Esophagus squamous epithelium (tissue), 5 donors: ENCODE measurements at regions not wholly inside any gene's neighbourhood (a gene's known extent, or its start where the extent isn't known, plus 50 kb on each side); places are given as distances from the start of the nearest gene placed in this dataset.

Experiments used
- DNase-seq: peaks from one replicate; lab custom pipeline; 2025; lab: John Stamatoyannopoulos, UW
- H3K27ac ChIP-seq, 4 donors: fragments of 200-600 bp; sonication (generic); one replicate each; pipeline ENCODE4 v1.5.1; 2016 to 2019; ENCODE audit warnings: mild to moderate bottlenecking in 1 of 4
- H3K27me3 ChIP-seq, 4 donors: fragments of 200-600 bp; sonication (generic); 1 replicate in 3 of 4; 2 replicates in 1 of 4; pipeline versions ENCODE4 v1.5.1 to v1.6.0; 2017 to 2021; ENCODE audit warnings: antibody characterized with exemption in 1 of 4
- H3K36me3 ChIP-seq, 3 donors: fragments of 200-600 bp; sonication (generic); one replicate each; pipeline ENCODE4 v1.5.1; 2016 to 2019
- H3K4me1 ChIP-seq, 3 donors: fragments of 200-600 bp; sonication (generic); one replicate each; pipeline ENCODE4 v1.5.1; 2017 to 2019
- H3K4me3 ChIP-seq, 4 donors: fragments of 200-600 bp; sonication (generic); 1 replicate in 3 of 4; 2 replicates in 1 of 4; pipeline ENCODE4 v1.5.1; 2016 to 2019; ENCODE audit warnings: mild to moderate bottlenecking in 2 of 4, moderate library complexity in 1 of 4
- H3K9me3 ChIP-seq, 3 donors: fragments of 200-600 bp; sonication (generic); one replicate each; pipeline ENCODE4 v1.5.1; 2016 to 2019
- POLR2A ChIP-seq, 4 donors: fragments of 450-650 bp; IDR thresholded peaks; one replicate each; pipeline ENCODE4 v1.6.1; 2017; ENCODE audit warnings: antibody characterized with exemption in 4 of 4, mild to moderate bottlenecking in 4 of 4, moderate library complexity in 3 of 4
- WGBS, 2 donors: methylation state at CpG; one replicate each; pipeline ENCODE4 v1.1.5; 2018; 5-methylcytosine and 5-hydroxymethylcytosine counted together
- intact Hi-C: fragments of 100-400 bp; cut with DNase I; formaldehyde crosslinking; loops from one replicate; pipeline ENCODE4 v1.15.0; 2022
- TF ChIP-seq, protein P1 (sequence below), 6 experiments: fragments of 450-650 bp in 4 of 6; fragments of 200-600 bp in 2 of 6; sonication (generic) in 2 of 6; IDR thresholded peaks; one replicate each; pipeline ENCODE4 v1.5.1; 2016 to 2019; ENCODE audit warnings: antibody characterized with exemption in 6 of 6, mild to moderate bottlenecking in 4 of 6, moderate library complexity in 4 of 6
- donor health status: DM: yes; HTN: yes; CAD: no.

DNA sequence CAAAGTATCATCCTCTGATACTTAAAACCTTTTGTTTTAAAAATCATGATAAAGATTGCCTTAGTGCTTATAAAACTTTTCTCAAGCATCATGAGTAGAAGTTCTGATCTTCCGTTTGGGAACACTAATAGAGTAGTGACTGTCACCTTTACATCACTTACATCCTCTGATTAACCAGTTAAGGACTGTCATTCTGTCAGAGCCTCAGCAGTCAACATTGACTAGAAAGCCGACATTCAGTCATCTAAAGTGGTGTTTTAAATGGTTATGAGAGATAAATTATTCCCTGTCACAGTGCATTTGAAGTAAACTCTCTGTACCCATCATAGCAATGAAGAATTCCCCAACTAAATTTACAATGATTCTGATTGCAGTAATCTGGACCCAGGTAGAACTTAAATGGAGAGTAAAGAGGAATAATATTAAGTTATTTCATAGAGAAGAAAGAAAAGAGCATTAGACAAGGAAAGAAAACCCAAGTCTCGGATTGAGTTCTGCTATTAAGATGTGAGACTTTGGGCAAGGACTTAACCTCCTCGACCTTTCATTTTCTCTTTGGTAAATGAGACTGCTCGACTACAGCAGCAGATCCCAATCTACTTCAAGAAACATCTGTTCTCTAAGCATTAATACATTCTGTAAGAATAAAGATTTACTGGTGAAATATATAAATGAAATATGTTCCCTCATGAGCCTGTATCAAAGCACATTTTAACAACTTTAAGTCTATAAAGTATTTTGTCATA is 563.9 kb upstream of the LMO3 start:
- DNase-seq = no peak
- H3K27me3 ChIP-seq = no peaks in the 10 kb centered on the region
- no peaks in the 10 kb centered on the region for H3K9me3 ChIP-seq
- H3K27ac ChIP-seq = no peak overlapping the region
- no peaks in the 10 kb centered on the region for H3K36me3 ChIP-seq
- 38 to 48% methylated on average over 5 of the region's 5 CpGs for WGBS, 2 donors
- TF ChIP-seq POLR2A (IDR thresholded peaks at IDR 0.05) = no peak
- TF ChIP-seq, protein P1, sequence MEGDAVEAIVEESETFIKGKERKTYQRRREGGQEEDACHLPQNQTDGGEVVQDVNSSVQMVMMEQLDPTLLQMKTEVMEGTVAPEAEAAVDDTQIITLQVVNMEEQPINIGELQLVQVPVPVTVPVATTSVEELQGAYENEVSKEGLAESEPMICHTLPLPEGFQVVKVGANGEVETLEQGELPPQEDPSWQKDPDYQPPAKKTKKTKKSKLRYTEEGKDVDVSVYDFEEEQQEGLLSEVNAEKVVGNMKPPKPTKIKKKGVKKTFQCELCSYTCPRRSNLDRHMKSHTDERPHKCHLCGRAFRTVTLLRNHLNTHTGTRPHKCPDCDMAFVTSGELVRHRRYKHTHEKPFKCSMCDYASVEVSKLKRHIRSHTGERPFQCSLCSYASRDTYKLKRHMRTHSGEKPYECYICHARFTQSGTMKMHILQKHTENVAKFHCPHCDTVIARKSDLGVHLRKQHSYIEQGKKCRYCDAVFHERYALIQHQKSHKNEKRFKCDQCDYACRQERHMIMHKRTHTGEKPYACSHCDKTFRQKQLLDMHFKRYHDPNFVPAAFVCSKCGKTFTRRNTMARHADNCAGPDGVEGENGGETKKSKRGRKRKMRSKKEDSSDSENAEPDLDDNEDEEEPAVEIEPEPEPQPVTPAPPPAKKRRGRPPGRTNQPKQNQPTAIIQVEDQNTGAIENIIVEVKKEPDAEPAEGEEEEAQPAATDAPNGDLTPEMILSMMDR (IDR thresholded peaks at IDR 0.05) = no peak
- H3K4me3 ChIP-seq = no peak overlapping the region
- H3K4me1 ChIP-seq = no peaks in the 10 kb centered on the region
- intact Hi-C loops = no loop called here

DNA sequence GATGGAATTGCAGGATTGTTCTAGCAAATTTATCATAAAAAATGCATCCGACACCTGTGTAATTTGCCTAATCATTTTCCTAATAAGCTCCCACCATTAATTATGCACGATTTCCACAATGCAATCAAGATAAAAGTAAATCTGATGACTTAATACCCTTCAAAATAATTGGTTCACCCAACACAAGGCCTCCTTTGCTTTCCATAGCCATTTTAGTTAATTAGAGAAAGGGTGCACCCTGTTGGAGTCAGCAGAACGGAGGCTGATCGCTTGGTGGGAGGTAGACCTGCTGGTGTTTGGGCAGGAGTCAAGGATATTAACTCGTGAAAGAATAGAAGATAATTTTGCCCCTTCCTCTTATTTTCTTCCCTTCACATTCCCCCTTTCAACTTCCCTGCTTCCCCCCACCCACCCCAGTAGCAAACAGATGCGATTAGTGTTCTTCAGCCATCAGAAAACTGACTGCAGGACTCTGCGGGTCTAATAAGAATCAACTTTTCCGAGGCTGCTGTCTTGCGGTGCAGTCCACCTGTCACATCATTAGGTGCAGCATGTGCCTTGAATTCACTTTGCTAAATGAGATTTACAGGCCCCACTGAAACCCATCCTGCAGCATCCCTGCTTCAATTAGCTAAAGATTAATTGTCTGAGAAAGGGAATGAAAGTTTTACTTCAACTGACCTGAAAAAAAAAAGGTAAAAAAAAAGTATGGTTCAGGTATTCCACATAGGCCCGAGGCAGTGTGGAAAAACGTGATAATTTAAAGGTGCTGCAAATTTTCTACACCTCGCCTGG is 553.7 kb upstream of the LMO3 start:
- intact Hi-C loops = no loop called here
- DNase-seq = no peak
- H3K4me3 ChIP-seq = no peak overlapping the region
- WGBS, 2 donors = 63 to 66% methylated on average over 11 to 12 of the region's 12 CpGs
- no peaks in the 10 kb centered on the region for H3K9me3 ChIP-seq
- no peak overlapping the region for H3K27ac ChIP-seq
- no peaks in the 10 kb centered on the region for H3K4me1 ChIP-seq
- TF ChIP-seq POLR2A (IDR thresholded peaks at IDR 0.05) = no peak
- TF ChIP-seq, protein P1 (IDR thresholded peaks at IDR 0.05) = no peak
- no peaks in the 10 kb centered on the region for H3K27me3 ChIP-seq
- H3K36me3 ChIP-seq = no peaks in the 10 kb centered on the region

DNA sequence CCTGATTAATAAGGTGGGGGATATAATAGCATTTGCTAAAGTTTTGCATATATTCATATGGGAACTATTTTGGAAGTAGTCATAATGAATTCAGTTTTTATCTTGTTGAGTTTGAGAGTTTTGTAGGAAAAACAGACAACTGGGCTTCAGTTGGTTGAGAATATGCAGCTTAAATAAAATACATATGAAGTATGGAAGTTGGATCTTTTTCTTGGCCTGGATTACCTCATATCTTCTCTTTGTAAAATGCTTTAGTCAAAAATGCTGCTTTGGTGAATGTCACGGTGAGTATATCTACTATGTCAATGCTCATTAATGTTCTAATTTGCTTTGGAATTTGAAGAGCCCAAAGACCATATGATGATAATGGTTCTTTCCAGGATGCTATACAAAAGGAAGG is 552.2 kb upstream of the LMO3 start:
- H3K9me3 ChIP-seq = peaks cover 0 to 4% (median 3%) of the 10 kb centered on the region in 3 donors
- H3K36me3 ChIP-seq = no peaks in the 10 kb centered on the region
- H3K4me3 ChIP-seq = no peak overlapping the region
- TF ChIP-seq POLR2A (IDR thresholded peaks at IDR 0.05) = no peak
- TF ChIP-seq, protein P1 (IDR thresholded peaks at IDR 0.05) = no peak
- 67 to 76% methylated on average over 1 of the region's 1 CpG for whole genome bisulfite sequencing, 2 donors
- no peaks in the 10 kb centered on the region for H3K27me3 ChIP-seq
- DNase-seq = no peak
- H3K27ac ChIP-seq = no peak overlapping the region
- H3K4me1 ChIP-seq = no peaks in the 10 kb centered on the region
- intact Hi-C loops = no loop called here

DNA sequence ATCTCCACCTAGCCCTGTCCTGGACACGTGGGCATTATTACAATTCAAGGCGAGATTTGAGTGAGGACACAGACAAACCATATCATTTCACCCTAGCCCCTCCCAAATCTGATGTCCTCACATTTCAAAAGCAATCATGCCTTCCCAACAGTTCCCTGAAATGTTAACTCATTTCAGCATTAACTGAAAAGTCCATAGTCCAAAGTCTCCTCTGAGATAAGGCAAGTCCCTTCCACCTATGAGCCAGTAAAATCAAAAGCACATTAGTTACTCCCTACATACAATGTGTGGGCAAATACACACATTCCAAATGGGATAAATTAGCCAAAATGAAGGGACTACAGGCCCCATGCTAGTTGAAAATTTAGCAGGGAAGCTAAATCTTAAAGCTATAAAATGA is 546.0 kb upstream of the LMO3 start:
- Histone ChIP-seq H3K27ac (no peak overlapping the region), H3K27me3 (no peaks in the 10 kb centered on the region), H3K9me3 (peaks cover 0 to 25% (median 7%) of the 10 kb centered on the region in 3 donors), H3K4me3 (no peak overlapping the region), H3K36me3 (no peaks in the 10 kb centered on the region), H3K4me1 (no peaks in the 10 kb centered on the region)
- intact Hi-C loops = no loop called here
- no peak for TF ChIP-seq POLR2A (IDR thresholded peaks at IDR 0.05)
- TF ChIP-seq, protein P1 (IDR thresholded peaks at IDR 0.05) = no peak
- WGBS, 2 donors = 63 to 84% methylated on average over 2 of the region's 2 CpGs
- DNase-seq = no peak

DNA sequence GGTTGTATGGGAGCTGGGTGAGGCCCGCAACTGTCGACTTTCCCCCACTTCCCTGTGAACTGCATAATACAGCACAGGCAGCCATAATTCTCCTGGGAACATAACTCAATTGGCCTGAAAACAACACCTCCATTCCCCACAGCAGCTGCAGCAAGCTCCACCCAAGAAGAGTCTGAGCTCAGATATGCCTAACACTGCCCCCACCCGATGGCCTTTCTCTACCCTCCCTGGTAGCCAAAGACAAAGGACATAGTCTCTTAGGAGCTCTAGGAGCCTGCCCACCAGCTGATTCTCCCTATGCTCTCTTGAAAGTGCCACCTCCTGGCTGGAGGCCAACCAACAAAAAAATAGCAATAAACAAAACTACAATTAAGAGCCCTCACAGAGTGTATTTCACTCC is 542.7 kb upstream of the LMO3 start:
- intact Hi-C loops = no loop called here
- Histone ChIP-seq H3K4me1 (no peaks in the 10 kb centered on the region), H3K27ac (no peak overlapping the region), H3K27me3 (no peaks in the 10 kb centered on the region), H3K4me3 (no peak overlapping the region), H3K9me3 (peaks cover 0 to 33% (median 10%) of the 10 kb centered on the region in 3 donors), H3K36me3 (no peaks in the 10 kb centered on the region)
- WGBS, 2 donors = 67 to 78% methylated on average over 1 to 3 of the region's 3 CpGs
- TF ChIP-seq, protein P1 (IDR thresholded peaks at IDR 0.05) = no peak
- no peak for TF ChIP-seq POLR2A (IDR thresholded peaks at IDR 0.05)
- no peak for DNase-seq
